NCI-H146 treated with DMSO at 0.1 percent for 48 hours (cell line): ENCODE measurements at regions not wholly inside any gene's neighbourhood (a gene's known extent, or its start where the extent isn't known, plus 50 kb on each side); places are given as distances from the start of the nearest gene placed in this dataset.
"Not testable (repeated sequence)": the region's sequence is repeated elsewhere in the genome, so short reads cannot be mapped to it uniquely, and the experiment has no call there.

Experiments
- DNase-seq: peaks from one replicate; lab custom pipeline; 2025; ENCODE audit not compliant: unreplicated experiment; lab: John Stamatoyannopoulos, UW

- no peak for DNase-seq
These were observed 593.2 kb upstream of the CLINT1 start for GRCh38 chr5:158451993-158452672.

- DNase-seq = no peak
These were observed 592.5 kb upstream of the CLINT1 start for GRCh38 chr5:158451203-158451992.

GRCh38 chr5:158450751-158451171 lies 591.8 kb upstream of the CLINT1 start:
- no peak for DNase-seq

- not testable (repeated sequence) for DNase-seq
These were observed 587.8 kb upstream of the CLINT1 start for GRCh38 chr5:158446761-158447160.

GRCh38 chr5:158439204-158439603 lies 580.3 kb upstream of the CLINT1 start:
- DNase-seq = not testable (repeated sequence)

- no peak for DNase-seq
These were observed 577.5 kb upstream of the CLINT1 start for GRCh38 chr5:158436271-158437065.

GRCh38 chr5:158435161-158435616 lies 576.2 kb upstream of the CLINT1 start:
- DNase-seq = no peak

- no peak for DNase-seq
These were observed 575.8 kb upstream of the CLINT1 start for GRCh38 chr5:158434749-158435148.

- no peak for DNase-seq
These were observed 574.7 kb upstream of the CLINT1 start for GRCh38 chr5:158433634-158434033.

GRCh38 chr5:158431369-158432029 lies 572.6 kb upstream of the CLINT1 start:
- DNase-seq = no peak

GRCh38 chr5:158430798-158431167 lies 571.8 kb upstream of the CLINT1 start:
- DNase-seq = no peak

GRCh38 chr5:158430166-158430797 lies 571.3 kb upstream of the CLINT1 start:
- DNase-seq = no peak

GRCh38 chr5:158429564-158429963 lies 570.6 kb upstream of the CLINT1 start:
- DNase-seq = no peak

GRCh38 chr5:158423623-158424200 lies 564.8 kb upstream of the CLINT1 start:
- no peak for DNase-seq

- DNase-seq = no peak
These were observed 563.9 kb upstream of the CLINT1 start for GRCh38 chr5:158422653-158423515.

GRCh38 chr5:158421319-158421718 lies 562.4 kb upstream of the CLINT1 start:
- no peak for DNase-seq

- DNase-seq = no peak
These were observed 560.2 kb upstream of the CLINT1 start for GRCh38 chr5:158419186-158419585.

- no peak for DNase-seq
These were observed 555.8 kb upstream of the CLINT1 start for GRCh38 chr5:158414780-158415179.

- no peak for DNase-seq
These were observed 555.4 kb upstream of the CLINT1 start for GRCh38 chr5:158414333-158414762.
